ENCODE measurements at regions not wholly inside any gene's neighbourhood (a gene's known extent, or its start where the extent isn't known, plus 50 kb on each side); places are given as distances from the start of the nearest gene placed in this dataset.

- no peak for DNase-seq (ENCODE audit: low read depth)
- Histone ChIP-seq H3K36me3 (ENCODE audit: control insufficient read depth, insufficient read depth, low read length) (no peaks in the 10 kb centered on the region), H3K4me3 (ENCODE audit: low read depth, low read length) (no peak overlapping the region), H3K27me3 (ENCODE audit: control insufficient read depth, insufficient read depth, low read length) (no peaks in the 10 kb centered on the region)
- ChIA-PET CTCF (interaction anchor here (1.0 to 3.7 kb wide), 3 partner anchors 11 to 240 kb away, joined by 3 to 37 read pairs (median 4); no protein-coding TSS in a partner anchor), POLR2A (no interaction called here)
- TF ChIP-seq, protein P1, sequence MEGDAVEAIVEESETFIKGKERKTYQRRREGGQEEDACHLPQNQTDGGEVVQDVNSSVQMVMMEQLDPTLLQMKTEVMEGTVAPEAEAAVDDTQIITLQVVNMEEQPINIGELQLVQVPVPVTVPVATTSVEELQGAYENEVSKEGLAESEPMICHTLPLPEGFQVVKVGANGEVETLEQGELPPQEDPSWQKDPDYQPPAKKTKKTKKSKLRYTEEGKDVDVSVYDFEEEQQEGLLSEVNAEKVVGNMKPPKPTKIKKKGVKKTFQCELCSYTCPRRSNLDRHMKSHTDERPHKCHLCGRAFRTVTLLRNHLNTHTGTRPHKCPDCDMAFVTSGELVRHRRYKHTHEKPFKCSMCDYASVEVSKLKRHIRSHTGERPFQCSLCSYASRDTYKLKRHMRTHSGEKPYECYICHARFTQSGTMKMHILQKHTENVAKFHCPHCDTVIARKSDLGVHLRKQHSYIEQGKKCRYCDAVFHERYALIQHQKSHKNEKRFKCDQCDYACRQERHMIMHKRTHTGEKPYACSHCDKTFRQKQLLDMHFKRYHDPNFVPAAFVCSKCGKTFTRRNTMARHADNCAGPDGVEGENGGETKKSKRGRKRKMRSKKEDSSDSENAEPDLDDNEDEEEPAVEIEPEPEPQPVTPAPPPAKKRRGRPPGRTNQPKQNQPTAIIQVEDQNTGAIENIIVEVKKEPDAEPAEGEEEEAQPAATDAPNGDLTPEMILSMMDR (IDR thresholded peaks at IDR 0.05; ENCODE audit: insufficient read depth, low read depth, low read length): no peak
Measured at GRCh38 chr1:181430015-181430885, 53.1 kb upstream of the CACNA1E start.

Measured in BJ (cell line).